ENCODE measurements at regions not wholly inside any gene's neighbourhood (a gene's known extent, or its start where the extent isn't known, plus 50 kb on each side); places are given as distances from the start of the nearest gene placed in this dataset.

DNA sequence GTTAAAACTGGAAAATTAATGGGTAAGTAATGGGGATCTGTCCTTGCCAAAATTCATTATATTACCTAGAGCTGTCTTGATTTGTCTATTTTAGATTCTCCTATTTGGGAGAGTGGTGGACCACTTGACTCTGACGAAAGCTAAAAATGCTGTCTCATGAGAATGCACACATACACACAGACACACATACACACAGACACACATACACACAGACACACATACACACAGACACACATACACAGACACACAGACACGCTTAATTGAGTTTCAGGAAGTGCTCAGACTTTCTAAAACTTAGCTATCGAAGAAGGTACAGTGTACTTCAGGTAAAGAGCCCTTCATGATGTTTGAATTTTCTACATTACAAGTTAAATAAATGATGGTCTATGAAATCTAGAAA is 279.5 kb downstream of the ANKRD50 start:
- TF ChIP-seq, protein P1, sequence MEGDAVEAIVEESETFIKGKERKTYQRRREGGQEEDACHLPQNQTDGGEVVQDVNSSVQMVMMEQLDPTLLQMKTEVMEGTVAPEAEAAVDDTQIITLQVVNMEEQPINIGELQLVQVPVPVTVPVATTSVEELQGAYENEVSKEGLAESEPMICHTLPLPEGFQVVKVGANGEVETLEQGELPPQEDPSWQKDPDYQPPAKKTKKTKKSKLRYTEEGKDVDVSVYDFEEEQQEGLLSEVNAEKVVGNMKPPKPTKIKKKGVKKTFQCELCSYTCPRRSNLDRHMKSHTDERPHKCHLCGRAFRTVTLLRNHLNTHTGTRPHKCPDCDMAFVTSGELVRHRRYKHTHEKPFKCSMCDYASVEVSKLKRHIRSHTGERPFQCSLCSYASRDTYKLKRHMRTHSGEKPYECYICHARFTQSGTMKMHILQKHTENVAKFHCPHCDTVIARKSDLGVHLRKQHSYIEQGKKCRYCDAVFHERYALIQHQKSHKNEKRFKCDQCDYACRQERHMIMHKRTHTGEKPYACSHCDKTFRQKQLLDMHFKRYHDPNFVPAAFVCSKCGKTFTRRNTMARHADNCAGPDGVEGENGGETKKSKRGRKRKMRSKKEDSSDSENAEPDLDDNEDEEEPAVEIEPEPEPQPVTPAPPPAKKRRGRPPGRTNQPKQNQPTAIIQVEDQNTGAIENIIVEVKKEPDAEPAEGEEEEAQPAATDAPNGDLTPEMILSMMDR (IDR thresholded peaks at IDR 0.05; ENCODE audit: low read depth, low read length), result no peak
- DNase-seq (ENCODE audit: low read depth in 2 of 2), result peak in 1 of 2 donors; percentile 64
- H3K4me3 ChIP-seq (replicated peaks in 1 of 2; ENCODE audit: low read depth in 2 of 2, low read length in 2 of 2), result no peak overlapping the region

DNA sequence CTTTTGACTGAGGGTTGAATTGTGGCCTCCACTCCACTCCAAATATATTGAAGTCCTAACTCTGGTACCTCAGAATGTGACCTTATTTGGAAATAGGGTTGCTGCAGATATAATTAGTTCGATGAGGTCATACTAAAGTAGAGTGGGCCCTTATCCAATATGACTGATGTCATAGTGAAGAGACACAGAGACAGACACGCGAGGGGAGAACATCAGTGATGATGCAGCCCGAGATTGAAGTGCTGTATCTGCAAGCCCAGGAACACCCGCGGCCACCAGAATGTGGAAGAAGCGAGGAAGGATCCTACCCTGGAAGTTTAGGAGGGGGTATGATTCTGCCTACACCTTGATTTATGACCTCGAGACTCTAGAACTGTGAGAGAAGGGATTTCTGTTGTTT is 279.0 kb downstream of the ANKRD50 start:
- TF ChIP-seq, protein P1 (IDR thresholded peaks at IDR 0.05; ENCODE audit: low read depth, low read length), result no peak
- peak overlapping the region in 1 of 2 donors; percentile 5 for H3K4me3 ChIP-seq (replicated peaks in 1 of 2; ENCODE audit: low read depth in 2 of 2, low read length in 2 of 2)
- peak; percentile 23 to 96 for DNase-seq (ENCODE audit: low read depth in 2 of 2)

DNA sequence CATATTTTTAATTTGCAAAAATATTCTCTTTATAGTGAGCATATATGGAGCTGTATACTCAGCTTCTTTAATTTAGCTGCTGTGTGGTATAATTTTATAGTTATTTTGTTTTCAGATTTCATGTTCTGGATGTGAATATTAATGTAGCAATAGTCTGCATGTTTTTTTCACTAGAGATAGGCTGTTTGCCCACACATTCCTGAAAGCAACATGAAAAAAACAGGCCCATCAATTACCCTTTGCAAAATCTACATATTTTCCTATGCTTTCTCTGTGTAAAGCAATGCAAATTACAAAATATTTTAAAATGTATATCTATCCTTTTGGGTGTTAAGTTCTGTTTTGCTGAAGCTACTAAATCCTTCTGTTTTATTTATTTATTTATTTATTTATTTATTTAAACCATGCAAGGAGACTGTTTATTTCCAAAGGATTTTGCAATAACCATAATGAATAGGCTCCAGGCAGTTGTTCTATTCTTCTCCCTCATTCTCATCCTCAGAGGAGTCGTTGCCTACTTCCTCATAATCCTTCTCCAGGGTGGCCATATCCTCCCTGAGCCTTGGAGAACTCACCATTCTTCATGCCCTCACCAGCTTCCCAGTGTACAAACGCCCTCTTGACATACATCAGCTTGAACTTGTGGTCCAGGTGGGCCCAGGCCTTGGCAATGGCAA is 277.1 kb downstream of the ANKRD50 start:
- H3K4me3 ChIP-seq (replicated peaks in 1 of 2; ENCODE audit: low read depth in 2 of 2, low read length in 2 of 2), result no peak overlapping the region
- TF ChIP-seq, protein P1 (IDR thresholded peaks at IDR 0.05; ENCODE audit: low read depth, low read length), result no peak
- DNase-seq (ENCODE audit: low read depth in 2 of 2), result peak; percentile 22 to 46

DNA sequence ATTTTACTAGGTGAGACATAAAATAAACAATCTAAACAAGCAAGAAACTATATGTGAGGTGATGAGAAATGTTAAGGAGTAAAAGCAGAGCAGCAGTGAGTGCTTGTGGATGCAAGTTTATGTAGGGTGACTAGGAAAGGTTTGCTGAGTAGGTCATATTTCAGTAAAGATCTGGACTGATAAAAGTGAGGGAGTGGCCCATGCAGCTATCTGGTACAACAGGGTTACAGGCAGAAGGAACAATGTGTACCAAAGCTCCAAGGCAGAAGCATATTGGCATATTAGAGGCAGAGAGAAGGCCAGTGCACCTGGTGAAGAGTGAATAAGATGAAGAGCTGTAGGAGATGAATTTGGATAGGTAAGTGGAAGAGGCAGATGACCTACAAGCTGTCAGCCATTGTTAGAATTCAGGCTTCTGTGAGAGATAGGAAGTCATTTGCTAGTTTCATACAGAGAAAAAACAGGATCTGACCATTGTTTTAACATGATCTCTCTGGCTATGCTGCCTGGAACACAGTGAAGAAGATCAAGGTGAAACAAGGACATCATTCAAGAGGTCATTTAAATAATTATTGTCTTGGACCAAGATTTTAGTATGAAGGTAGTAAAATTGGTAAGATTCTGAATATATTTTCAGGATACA is 274.6 kb downstream of the ANKRD50 start:
- DNase-seq (ENCODE audit: low read depth in 2 of 2), result peak in 1 of 2 donors; percentile 17
- TF ChIP-seq, protein P1 (IDR thresholded peaks at IDR 0.05; ENCODE audit: low read depth, low read length), result no peak
- H3K4me3 ChIP-seq (replicated peaks in 1 of 2; ENCODE audit: low read depth in 2 of 2, low read length in 2 of 2), result no peak overlapping the region

DNA sequence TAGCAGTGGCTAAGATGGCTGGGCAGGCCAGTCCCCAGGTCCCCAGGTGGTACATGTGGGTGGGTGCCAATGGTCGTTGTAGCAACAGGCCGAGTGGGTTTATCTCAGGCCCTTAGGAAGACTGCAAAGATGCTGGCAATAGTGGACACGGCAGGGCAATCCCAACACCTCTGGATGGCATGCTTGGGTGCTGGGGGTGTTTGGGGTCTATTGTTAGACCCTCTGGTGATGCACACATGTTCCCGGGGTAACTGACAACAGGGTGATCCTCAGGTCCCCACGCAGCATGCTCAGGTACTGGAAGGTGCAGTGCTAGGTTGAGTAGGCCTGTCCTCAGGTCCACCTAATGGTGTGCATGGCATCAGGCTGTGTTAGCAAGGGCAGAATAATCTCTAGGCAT is 267.5 kb downstream of the ANKRD50 start:
- no peak overlapping the region for H3K4me3 ChIP-seq (replicated peaks in 1 of 2; ENCODE audit: low read depth in 2 of 2, low read length in 2 of 2)
- TF ChIP-seq, protein P1 (IDR thresholded peaks at IDR 0.05; ENCODE audit: low read depth, low read length), result no peak
- no peak for DNase-seq (ENCODE audit: low read depth in 2 of 2)

DNA sequence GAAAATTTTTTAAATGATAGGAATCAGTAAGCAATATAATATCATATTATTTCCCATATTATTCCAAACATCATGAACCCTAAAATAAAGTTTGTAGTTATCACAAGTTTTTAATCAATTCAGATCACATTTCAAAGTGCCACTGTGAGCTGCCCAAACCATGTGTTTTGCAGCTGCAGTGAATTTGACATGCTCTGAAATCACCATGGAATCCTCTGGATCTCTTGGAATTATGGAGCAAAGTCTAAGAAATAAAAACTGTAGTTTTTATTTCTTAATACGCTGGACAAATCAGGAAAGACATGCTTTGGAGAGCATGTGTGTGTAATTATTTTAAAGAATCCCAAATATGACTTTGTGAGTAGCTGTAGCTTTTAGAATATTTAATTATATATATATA is 262.7 kb downstream of the ANKRD50 start:
- no peak for DNase-seq (ENCODE audit: low read depth in 2 of 2)
- TF ChIP-seq, protein P1 (IDR thresholded peaks at IDR 0.05; ENCODE audit: low read depth, low read length), result no peak
- no peak overlapping the region for H3K4me3 ChIP-seq (replicated peaks in 1 of 2; ENCODE audit: low read depth in 2 of 2, low read length in 2 of 2)
